Stimulated activated CD4-positive, alpha-beta T cell treated with anti-CD3 and anti-CD28 coated beads, Interleukin-4, amount 100 ng/mL, for 48 hours (primary cell): ENCODE measurements at regions not wholly inside any gene's neighbourhood (a gene's known extent, or its start where the extent isn't known, plus 50 kb on each side); places are given as distances from the start of the nearest gene placed in this dataset.

ENCODE experiments used
- DNase-seq, 2 donors: peaks; one replicate each; pipeline ENCODE4 v3.0.0-alpha.2; 2020; ENCODE audit warnings: low read depth in 2 of 2

DNA sequence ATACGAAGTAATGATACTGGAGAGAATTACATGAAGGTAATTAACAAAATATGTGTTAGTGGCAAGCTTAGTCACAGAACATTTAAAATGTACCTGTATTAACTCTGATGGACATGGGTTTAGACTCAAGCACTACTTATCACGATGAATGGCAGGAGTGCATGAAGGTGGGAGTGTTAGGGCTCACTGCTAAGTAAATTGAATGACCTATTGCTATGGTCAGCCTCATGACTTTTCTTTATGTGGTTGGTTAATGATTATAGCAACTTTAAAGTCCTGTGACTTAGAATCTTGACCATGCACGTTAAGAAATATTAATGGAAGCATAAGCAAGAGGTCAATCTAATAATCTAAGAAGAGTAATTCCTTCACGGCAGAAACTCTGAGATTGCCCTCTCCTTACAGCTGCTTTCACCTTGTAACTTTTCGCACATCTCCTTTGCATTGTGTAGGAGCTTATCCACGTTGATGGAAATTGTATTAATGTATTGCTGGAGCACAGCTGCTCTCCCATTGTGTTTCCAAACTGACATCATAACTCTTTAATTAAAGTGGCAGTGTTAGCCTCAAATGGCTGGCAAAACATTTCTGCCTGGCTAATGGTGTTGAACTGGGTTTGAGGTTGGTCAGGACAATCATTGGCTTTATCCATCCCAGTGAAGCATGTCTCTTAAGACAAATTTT, 114.5 kb downstream of the RXFP2 start:
- no peak for DNase-seq

DNA sequence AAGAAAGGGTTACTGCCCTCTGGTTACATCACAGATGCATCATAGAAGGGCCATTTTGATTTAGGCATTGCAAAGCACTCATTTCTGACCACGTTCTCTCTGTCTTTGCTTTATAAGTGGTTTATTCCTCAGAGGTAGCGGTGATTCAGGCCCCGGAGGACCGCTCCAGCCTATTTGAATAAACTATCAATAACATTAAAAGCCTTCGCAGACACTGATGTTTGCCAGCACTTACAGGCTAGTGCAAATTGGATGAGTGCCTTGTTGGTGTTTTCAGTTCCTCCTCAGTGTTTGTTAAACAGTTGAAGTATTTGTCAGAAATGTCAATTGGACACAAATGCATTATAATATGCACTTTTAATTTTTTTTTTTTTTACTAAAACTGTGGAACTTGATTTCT, 120.2 kb downstream of the RXFP2 start:
- DNase-seq: no peak

DNA sequence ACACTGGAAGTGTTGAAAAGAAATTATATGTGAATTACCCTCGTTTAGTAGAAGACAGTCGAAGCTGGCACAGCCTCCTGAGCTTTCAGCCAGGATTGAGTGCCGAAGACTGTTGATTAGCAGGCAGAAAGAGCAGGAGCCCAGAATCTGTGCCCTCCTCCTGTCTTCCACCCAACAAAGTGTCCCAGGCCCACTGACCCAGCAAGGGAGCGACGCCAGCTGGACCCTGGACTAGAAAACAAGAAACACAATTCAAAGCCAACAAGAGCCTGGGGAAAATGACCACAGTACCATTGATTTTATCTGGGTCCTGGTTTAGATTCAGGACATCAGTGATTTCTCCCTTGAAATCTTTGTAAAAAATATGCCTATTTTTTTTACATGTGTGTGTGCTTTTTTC, 120.7 kb downstream of the RXFP2 start:
- DNase-seq: no peak

DNA sequence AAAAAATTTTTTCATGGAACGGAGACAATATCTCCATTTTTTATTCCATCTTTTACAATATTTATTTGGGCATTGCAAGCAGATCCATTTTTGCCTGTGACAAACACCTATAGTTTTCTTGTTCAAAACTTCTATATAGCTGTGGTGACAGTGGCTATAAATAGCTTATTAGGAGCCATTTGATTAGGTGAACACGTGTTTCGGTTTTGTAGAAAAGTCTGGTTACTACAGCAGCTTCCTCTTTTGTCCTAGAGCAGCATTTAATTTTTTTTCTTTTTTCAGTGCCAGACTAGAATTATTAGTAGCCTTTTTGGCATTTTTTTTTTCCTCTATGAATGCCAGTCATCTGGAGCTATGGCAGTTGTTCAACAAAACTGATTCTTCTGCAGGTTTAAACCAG, 123.5 kb downstream of the RXFP2 start:
- no peak for DNase-seq

DNA sequence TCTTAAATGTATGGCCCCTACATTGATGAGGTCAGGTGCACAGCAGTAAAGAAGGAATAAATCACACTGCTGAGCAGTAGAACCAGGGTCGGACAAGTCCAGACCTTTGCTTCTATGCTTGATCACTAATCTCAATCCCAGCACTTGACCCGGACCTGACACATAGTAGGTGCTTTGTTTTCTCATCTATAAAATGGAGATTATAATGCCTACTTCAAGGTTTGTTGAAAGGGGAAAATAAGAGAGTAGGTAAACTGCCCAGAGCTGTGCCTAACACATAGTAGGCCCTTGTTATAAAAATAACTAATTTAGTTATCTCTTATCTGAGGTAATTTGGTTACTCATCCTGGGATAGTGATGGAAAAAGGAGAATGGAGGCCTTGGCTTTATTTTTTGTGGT, 125.0 kb downstream of the RXFP2 start:
- DNase-seq: no peak

DNA sequence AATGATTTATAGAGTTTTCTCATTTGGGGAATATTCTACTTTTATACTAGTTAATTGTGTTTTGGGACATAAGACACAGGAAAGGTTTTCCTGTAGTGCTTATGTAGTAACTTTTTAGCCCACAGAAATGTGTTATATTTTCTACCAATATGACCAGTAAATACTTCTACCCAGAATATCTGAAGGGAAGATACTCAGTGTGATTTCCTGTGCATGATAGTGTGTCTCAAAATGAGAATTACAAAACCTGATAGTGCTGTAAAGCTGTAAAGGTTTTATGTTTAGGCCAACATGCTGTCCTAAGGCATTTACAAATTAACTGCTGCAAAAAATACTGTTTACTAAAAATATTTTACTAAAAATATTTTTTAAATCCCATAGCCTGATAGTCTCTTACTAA, 126.8 kb downstream of the RXFP2 start:
- no peak for DNase-seq

DNA sequence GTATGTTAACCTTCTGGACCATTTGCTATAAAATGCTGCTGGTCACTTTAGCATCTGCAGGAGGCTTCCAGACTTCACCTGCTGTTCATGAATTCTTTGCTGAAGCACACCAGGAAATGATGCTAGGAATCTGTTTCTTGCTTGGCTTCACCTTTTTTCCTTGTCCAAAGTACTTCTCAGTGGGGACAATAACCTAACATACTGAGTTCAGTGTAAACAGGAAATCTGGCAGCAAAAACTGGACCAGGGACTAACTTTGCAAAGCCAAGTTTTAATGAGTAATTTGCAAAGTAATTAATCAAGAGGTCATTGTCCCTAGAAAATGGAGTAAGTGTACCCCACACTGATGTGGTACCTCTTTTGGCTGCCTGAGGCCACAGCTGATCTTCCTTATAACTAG, 128.4 kb downstream of the RXFP2 start:
- DNase-seq: no peak

DNA sequence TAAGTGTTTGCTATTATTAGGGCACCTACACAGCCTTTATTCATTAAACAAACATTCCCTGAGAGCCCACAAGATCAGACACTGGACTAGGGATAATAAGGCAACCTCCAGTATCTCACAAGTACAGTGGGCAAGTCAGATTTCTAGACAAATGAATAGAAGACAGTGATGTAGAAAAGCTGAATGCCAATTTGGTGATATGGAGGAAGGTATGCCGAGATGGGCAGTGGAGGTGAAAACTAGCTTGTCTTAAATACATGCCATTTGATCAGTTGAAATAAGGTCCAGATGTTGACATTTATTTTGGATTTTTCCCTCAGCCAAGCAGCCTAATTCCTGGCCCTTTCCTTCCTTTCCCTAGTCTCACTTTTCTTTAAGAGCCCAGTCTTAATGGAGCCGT, 130.3 kb downstream of the RXFP2 start:
- no peak for DNase-seq

DNA sequence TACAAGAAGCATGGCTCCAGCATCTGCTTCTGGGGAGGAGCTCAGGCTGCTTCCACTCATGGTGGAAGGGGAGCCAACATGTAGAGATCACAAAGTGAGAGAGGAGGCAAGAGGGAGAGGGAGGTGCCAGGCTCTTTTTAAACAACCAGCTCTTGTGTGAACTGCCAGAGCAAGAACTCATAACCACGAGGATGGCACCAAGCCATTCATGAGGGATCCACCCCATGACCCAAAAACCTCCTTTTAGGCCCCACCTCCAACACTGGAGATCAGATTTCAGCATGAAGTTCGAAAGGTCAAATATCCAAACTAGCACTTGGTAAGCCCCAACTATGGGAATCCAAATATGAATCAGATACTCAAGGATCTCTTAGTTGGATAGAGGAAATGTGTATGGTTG, 131.2 kb downstream of the RXFP2 start:
- DNase-seq: no peak

DNA sequence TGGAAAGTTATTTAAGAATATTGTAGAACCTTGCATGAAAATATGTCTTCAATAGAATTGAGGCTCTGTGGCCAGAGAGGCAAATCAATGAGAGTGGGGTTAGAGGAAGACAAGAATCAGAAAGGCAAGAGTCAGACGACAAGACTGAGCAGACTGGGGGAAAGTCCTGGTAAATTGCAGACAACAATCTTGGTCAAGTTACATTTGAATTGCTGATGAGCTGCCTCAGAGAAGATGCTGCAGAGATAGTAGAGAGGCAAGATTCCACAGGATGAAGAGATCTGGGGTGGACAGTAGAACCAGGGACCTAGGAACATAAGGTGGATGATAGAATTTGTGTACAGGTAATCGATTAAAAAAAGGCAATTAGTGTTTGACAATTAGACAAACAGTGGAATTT, 133.8 kb downstream of the RXFP2 start:
- DNase-seq: no peak

DNA sequence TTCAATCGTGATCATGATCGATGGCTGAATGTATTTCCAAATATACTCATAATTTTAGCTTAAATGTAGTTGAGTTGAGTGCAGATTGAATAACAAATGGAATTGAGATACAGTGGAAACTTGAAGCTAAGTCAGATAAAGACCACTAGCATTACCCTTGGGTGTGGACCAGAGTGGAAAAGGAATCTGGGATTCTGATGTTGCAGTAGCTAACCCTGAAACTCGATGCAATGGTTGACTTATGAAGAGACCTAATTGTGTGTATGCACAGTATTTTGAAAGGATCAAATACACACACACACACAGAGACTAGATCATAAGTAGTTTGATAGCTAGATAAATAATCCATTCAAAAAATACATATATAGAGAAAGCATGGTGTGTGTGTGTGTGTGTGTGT, 135.8 kb downstream of the RXFP2 start:
- no peak for DNase-seq

DNA sequence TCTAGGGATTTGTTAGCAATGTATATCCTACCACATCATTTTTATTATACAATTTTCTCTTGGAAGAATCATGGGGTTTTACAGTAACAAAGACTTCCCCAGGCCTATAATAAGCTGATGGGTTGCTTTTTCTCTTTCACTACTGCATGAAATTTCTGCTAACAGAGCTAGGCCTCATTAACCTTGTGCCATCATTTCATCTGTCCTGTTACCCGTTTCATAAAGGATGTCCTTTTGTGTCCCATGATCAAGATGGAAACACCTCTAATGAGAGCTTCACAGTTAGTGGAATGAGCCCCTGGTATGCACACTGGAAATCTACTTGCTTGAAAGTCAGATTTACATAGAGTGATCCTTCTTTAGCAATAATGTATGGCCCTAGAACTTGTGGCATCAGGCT, 138.7 kb downstream of the RXFP2 start:
- no peak for DNase-seq

DNA sequence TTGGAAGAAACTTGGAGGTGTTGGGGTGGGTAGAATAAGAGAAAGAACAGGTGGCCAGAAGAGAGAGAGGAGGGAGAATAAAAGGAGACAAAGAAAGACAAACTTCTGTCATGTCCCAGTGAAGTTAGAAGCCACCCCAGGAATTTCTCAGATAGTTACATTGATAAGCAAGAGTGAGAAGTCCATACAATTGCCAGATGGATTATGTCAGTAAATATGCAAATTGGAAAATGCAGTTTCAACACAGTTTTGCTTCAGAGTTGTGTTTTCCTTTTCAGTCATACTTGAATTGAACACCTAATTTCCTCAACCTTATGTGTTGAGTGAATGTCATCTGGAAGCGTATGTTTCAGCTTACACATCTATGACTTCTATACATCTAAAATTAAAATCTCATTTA, 139.2 kb downstream of the RXFP2 start:
- no peak for DNase-seq

DNA sequence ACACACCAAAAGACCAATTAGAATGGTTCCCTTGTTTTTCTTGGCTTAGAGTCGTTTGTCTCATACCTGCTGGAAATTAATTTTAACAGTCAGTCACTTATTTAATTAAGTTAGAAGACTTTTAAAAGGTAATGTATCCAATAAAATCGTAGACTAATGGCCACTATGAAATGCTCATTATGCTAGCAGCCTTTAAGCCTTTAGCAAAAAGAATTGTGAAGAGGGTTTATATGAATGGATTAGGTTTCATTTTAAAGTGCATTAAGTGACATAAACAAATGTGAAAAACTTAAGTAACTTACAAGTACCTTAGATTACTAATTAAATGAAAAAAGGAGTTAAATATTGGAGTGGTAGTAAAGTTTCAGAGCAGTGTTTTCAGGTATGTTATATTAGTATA, 139.6 kb downstream of the RXFP2 start:
- DNase-seq: no peak

DNA sequence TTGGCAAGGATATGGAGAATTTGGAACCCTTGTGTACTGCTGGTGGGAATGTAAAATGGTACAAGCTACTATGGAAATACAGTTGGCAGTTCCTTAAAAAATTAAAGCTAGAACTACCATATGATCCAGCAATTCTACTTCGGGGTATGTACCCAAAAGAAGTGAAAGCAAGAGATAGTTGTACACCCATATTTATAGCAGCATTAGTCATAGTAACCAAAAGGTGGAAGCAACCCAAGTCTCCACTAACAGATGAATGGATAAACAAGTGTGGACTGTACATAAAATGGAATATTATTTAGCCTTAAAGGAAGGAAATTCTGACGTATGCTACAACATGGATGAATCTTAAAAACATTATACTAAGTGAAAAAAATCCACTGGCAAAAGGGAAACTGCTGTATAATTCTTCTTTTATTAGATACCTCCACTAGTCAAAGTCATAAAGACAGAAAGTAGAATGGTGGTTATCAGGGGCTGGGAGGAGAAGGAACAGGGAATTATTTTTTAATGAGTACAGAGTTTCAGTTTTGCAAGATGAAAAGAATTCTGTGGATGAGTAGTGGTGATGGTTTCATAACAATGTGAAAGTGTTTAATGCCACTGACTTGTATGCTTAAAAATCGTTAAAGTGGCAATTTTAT, 141.6 kb downstream of the RXFP2 start:
- no peak for DNase-seq

DNA sequence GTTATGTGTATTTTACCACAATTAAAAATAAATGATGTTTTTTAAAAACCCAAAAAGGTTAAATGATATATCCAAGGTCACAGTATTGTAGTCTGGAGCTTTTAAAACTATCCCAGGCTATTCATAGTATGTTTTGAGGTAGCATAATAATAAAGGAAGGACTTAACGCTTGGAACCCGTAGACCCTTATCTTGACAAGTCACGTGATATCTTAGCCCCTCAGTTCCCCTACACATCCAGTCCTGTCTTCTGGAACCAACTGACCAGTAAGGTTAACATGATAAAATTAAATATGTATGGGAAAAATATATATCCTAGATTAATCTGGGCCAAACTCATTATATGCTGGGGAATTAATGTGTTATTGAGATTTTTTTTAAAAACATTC, 142.2 kb downstream of the RXFP2 start:
- DNase-seq: no peak

DNA sequence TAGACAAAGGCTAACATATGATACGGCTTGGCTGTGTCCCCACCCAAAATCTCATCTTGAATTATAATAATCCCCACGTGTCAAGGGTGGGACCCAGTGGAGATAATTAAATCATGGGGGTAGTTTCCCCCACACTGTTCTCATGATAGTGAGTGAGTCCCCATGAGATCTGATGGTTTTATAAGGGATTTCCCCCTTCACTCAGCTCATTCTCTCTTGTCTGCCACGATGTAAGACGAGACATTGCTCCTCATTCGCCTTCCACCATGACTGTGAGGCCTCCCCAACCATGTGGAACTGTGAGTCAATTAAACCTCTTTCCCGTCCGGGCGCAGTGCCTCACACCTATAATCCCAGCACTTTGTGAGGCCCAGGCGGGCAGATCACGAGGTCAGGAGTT, 143.5 kb downstream of the RXFP2 start:
- no peak for DNase-seq

DNA sequence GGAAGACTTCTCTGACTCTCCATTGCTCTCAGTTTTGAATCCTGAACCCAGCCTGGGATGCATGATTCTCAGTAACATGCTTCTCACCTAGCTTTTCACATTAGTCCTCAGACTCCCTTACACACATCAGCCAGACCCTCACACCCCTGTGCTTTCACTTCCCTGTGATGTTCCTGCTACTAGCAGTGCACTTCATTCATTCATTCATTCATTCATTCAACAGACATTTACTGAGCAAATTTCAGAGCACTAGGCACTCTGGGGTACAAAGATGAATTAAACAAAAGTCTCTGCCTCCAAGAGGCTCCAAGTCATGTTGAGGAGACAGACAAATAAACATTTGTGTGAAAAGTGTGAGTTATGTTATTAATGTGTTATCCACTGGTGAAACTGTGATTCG, 145.2 kb downstream of the RXFP2 start:
- no peak for DNase-seq

DNA sequence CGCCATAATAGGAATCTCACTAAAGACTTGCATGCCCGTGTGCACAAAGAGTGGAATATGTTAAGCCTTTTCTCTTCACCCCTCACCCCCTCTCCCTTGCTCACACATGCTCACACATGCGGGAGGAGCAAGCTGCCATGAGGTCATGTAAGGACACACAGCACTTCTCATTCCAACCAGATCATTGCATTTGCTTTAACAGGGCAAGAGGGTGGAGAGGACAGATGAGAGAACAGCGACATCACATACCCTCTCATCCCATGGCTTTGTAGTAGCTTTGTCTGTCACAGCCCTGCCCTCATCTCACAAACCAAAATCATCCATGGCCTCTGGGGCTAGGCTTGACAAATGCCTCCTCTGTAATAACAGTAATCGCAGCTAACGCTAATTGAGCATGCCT, 145.6 kb upstream of the FRY start:
- no peak for DNase-seq

DNA sequence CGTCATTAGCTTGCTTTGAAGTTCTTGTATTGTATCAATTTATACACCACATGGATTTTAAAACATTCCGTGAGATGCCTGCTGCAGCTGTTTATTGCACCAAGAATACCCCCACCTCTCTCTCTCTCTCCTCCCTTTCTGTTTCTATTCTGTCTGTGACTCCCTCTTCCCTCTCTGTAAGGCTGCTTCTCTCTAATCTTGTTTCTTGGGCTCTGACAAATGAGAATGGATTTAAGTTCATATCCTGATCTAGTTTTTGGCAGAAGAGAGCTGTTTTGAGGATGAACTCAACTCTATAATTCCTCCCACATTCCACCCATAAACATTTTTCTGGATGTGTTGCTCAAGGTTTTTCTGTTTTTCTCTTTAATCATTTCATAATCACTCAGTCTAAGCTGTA, 144.3 kb upstream of the FRY start:
- no peak for DNase-seq

DNA sequence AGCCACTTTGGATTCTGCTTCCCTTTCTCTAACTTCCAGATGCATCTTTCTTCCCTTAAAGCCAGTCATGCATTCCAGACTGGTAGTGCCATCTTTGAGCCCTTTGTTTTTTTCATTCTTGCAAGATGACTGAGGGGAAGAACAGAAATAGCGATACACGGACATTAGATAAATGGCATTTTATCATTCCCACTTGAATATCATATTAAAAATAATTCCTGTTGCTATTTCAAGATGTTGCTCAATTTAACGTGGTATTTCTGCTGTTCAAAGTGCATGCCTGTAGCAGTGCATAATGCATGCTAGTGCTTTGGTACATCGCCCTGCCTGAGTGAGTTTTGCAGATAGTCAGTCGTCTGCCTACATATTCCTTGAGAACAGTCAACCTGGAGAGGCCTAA, 140.6 kb upstream of the FRY start:
- DNase-seq: no peak

DNA sequence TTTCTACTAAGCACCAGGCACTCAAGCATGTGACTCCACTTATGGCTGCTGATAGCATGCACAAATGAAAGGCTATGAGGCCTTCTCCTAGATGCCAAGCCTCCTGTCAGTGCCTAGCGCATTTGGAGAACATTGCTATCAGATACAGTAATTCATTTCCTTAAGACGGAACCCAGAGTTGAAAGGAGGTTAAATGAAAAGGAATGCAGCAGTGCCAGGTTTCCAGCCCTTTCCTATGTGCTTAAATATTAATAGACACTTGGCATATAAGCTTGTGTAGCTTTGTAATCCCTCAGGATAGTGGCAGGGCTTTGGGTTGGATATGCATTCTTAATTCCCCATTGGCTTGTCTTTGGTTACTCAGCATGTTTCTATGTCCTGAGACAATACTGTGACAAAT, 140.1 kb upstream of the FRY start:
- no peak for DNase-seq

DNA sequence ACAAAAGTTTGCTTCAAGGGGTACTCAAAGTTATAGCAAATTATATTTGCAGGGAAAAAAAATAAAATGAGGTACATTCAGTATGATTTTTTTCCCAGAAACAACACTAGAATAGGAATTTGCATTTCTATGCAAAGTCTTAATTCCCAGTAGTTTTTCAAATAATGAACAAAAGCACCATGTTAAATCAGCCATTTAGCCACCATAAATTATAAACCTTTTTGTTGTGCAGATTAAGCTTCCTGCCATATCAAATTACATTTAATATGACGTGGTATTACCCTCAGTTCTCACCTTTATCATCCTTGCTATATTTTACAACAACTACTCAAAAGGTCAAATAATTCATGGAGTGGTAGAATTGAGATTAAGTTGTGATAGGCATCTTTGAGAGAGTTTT, 136.6 kb upstream of the FRY start:
- no peak for DNase-seq

DNA sequence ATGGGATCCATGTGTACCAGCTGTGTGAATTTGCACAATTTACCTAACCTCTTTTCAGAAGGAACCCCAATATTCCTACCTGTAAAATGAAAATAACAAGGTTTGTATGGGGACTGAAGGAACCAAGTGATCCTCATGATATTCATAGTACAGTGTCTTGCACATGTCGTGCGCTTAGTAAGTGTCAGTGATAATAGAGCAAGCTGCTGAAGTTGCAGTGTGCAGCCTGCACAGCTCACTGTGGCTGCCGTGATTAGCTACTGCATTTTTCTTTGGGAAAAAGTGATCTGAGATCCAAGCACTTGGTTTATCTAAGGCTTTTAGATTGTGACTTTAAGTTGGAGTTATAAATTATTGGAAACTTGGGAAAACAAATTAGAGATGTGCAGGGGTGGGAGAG, 135.9 kb upstream of the FRY start:
- DNase-seq: no peak
